GM12892 (cell line): ENCODE measurements at regions not wholly inside any gene's neighbourhood (a gene's known extent, or its start where the extent isn't known, plus 50 kb on each side); places are given as distances from the start of the nearest gene placed in this dataset.

Experiments
- POLR2A ChIP-seq: IDR thresholded peaks from 2 replicates; pipeline ENCODE4 v1.6.1; 2011; ENCODE audit warnings: low read depth, low read length, control low read depth
- POLR2AphosphoS5 ChIP-seq: IDR thresholded peaks from 2 replicates; pipeline ENCODE4 v1.6.1; 2011; ENCODE audit warnings: low read depth, low read length, control low read depth
- TAF1 ChIP-seq: IDR thresholded peaks from 2 replicates; pipeline ENCODE4 v1.6.1; 2011; ENCODE audit warnings: low read depth, mild to moderate bottlenecking, control low read depth, low read length, borderline replicate concordance

- TF ChIP-seq TAF1 (no peak), POLR2AphosphoS5 (no peak), POLR2A (no peak)
These were observed 53.2 kb upstream of the SHANK2 start for GRCh38 chr11:71305451-71306125.
